ENCODE measurements at regions not wholly inside any gene's neighbourhood (a gene's known extent, or its start where the extent isn't known, plus 50 kb on each side); places are given as distances from the start of the nearest gene placed in this dataset.

DNA sequence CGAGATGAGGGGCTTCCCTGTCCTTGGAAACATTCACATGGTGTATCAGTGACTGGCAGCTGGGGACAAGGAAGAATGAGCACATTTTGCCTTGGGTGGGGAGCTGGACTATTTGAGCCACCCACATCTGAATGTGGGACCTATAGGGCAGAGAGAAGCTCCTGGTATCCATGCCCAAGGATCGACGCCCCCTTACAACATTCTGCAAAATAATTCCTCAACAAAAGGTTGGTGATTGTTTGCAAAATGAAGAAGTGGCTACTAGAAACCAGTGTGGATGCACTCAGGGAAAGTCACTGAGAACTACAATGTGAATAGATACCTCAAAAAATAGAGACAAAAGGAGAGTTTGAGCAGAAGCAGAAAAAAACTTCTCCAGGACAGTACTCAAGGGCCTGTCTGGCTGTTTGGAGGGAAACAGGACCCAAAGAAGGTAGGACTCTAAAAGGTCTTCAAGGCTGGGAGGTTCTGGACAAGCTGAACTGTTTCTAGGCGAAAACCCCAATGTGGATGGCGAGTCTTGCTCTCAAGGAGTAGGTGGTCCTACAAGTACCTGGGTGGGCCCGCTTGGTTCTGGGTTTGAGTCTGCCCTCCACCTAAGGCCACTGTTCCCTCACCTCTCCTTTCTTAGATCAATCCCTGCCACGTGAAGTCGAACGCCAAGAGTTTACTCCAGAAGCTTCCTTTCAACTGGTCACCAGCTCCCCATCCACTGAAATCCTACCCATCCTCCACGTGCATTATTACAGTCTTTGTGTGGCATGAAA is 125.0 kb upstream of the ZNF746 start:
- TF ChIP-seq, protein P1, sequence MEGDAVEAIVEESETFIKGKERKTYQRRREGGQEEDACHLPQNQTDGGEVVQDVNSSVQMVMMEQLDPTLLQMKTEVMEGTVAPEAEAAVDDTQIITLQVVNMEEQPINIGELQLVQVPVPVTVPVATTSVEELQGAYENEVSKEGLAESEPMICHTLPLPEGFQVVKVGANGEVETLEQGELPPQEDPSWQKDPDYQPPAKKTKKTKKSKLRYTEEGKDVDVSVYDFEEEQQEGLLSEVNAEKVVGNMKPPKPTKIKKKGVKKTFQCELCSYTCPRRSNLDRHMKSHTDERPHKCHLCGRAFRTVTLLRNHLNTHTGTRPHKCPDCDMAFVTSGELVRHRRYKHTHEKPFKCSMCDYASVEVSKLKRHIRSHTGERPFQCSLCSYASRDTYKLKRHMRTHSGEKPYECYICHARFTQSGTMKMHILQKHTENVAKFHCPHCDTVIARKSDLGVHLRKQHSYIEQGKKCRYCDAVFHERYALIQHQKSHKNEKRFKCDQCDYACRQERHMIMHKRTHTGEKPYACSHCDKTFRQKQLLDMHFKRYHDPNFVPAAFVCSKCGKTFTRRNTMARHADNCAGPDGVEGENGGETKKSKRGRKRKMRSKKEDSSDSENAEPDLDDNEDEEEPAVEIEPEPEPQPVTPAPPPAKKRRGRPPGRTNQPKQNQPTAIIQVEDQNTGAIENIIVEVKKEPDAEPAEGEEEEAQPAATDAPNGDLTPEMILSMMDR (IDR thresholded peaks at IDR 0.05; ENCODE audit: low read depth, low read length) = no peak
- peak overlapping the region; percentile 91 for H3K4me3 ChIP-seq (ENCODE audit: low read depth, low read length)

DNA sequence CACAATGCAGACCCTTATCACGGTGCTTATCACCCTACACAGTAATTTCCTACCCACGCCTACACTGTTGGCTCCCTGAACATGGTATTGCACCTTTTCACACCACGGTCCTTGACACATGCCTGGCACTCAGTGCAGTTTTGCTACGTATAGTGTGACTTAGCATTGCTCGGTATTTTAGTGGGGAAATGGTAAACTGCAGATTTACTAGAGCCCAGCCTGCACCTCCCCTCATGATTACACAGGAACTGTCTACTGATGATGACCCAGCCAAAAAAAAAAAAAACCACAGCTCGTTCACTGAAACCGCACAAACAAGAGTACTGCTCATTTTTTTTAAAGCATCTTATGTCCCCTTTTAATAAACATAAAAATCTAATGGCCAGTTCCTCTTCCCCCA is 124.2 kb upstream of the ZNF746 start:
- TF ChIP-seq, protein P1 (IDR thresholded peaks at IDR 0.05; ENCODE audit: low read depth, low read length) = no peak
- H3K4me3 ChIP-seq (ENCODE audit: low read depth, low read length) = no peak overlapping the region

DNA sequence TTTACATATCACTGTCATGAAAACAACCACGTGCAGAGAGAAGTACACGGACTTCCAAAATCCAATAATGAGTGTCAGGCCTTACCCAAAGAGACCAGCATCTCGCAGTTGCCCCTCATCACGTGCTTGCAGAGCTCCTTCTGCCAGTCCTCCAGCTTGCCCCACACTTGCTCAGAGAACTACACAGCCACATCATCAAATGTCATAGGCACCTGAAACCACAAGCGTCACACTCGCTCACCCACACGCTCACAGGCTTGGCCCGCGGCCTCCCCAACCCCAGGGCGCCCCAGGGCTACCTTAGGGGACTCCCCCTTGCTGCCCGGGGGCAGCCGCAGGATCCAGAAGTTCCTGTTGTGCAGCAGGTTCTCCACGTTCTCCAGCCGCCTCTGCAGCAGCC is 123.4 kb upstream of the ZNF746 start:
- TF ChIP-seq, protein P1 (IDR thresholded peaks at IDR 0.05; ENCODE audit: low read depth, low read length) = no peak
- H3K4me3 ChIP-seq (ENCODE audit: low read depth, low read length) = no peak overlapping the region

DNA sequence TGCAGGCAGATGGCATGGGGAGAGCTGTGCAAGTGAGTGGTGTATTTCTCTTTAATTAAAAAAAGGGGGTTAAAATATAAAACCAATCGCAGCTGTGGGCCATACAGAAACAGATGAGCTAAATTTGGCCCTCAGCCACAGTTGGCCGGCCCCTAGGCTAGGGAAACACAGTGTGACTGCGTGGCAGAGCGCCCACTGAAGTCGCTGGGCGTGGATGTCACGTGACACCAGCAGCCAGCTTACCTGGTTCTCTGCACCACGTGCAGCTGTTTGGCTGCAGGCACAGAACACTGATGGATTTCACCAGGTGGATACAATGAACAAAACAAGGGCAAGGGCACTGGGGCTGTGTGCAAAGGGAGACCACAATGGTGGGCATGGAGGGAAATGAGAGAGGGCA is 119.3 kb upstream of the ZNF746 start:
- TF ChIP-seq, protein P1 (IDR thresholded peaks at IDR 0.05; ENCODE audit: low read depth, low read length) = no peak

DNA sequence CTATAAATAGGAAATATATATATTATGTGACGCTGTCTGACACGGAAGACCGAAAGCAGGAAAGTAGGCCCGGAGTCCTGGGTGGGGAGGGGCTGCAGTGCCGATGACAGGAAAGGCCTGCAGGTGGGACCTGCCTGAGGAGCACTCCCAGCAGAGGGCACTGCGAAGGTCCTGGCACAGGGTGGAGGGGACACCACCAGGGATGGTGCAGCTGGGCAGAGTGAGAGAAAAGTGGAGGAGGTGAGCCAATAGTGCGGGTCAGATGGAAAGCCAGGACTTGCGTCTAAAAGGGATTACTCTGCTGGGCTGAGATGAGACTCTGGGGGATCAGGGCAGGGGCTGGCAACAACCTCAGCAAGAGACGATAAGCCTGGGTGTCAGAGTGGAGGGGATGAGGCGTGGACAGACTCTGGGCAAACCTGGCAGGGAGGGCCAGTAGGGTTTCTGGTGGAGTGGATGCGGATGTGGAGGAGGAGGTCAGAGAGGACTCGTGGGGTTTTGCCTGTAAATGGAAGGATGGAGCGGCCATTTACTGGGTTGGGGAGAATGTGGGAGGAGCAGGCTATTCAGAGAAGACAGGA is 118.2 kb upstream of the ZNF746 start:
- no peak overlapping the region for H3K4me3 ChIP-seq (ENCODE audit: low read depth, low read length)
- TF ChIP-seq, protein P1 (IDR thresholded peaks at IDR 0.05; ENCODE audit: low read depth, low read length) = no peak

More for the DNA sequence above, 119.3 kb upstream of the ZNF746 start:
- H3K4me3 ChIP-seq (ENCODE audit: low read depth, low read length) = no peak overlapping the region

DNA sequence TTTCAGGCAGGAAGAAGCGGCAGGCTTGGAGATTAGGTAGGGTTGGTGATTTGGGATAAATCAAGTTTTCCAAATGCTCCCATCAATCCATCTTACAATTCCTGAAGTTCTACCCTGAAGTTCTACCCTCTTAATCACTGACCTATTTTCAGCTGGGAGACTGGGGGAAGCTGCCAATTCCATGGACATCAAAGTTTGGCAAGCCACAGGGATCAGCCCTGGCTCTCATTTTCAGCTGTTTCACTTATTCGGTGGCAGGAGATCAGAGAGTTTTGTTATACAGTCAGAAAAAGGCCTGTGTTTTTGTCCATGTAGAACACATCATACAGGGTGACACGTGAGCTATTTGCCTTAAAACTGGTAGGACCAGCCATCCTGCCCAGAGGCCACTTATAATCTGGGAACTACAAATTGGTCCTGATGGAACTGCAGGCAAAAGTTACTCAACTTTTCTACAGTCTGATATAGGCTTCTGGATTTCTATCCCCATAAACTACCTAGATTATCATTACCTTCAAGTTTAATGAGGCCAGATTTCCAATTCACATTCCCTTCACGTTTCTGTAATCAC is 112.9 kb upstream of the ZNF746 start:
- TF ChIP-seq, protein P1 (IDR thresholded peaks at IDR 0.05; ENCODE audit: low read depth, low read length) = no peak
- H3K4me3 ChIP-seq (ENCODE audit: low read depth, low read length) = no peak overlapping the region

DNA sequence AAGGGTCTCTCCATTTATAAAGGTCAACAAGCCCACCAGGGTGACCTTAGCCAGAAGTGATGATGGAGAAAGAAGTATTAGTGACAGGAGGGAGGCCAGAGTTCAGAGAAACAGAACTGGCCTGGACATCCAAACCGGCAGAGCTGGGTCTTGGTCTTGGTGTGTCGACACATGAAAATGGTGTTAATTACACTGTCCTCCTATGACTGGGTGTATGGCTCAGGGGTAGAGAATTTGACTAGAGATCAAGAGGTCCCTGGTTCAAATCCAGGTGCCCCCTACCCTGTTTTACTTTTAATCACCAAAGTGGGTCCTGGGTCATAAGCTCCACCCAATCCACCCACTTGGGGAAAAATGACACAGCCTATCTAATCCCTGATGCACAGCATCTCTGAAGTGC is 110.6 kb upstream of the ZNF746 start:
- no peak overlapping the region for H3K4me3 ChIP-seq (ENCODE audit: low read depth, low read length)
- TF ChIP-seq, protein P1 (IDR thresholded peaks at IDR 0.05; ENCODE audit: low read depth, low read length) = no peak

Data from WI38 (cell line).